Kidney tubule cell (primary cell): ENCODE measurements at regions not wholly inside any gene's neighbourhood (a gene's known extent, or its start where the extent isn't known, plus 50 kb on each side); places are given as distances from the start of the nearest gene placed in this dataset.
"Not testable (repeated sequence)": the region's sequence is repeated elsewhere in the genome, so short reads cannot be mapped to it uniquely, and the experiment has no call there.

ENCODE experiments used
- DNase-seq: peaks from one replicate; pipeline ENCODE4 v3.0.0-alpha.2; 2018; ENCODE audit warnings: low spot score

- DNase-seq, result no peak
Measured at GRCh38 chr13:100811024-100811865, 136.7 kb upstream of the TMTC4 start.

GRCh38 chr13:100810481-100810880, 135.9 kb upstream of the TMTC4 start:
- no peak for DNase-seq

GRCh38 chr13:100809856-100810255, 135.3 kb upstream of the TMTC4 start:
- no peak for DNase-seq

GRCh38 chr13:100809129-100809390, 134.5 kb upstream of the TMTC4 start:
- DNase-seq, result no peak

- DNase-seq, result no peak
Measured at GRCh38 chr13:100808330-100809128, 133.9 kb upstream of the TMTC4 start.

GRCh38 chr13:100803091-100803490, 128.5 kb upstream of the TMTC4 start:
- DNase-seq, result no peak

- DNase-seq, result no peak
Measured at GRCh38 chr13:100800283-100800875, 125.8 kb upstream of the TMTC4 start.

GRCh38 chr13:100798739-100799361, 124.3 kb upstream of the TMTC4 start:
- DNase-seq, result no peak

GRCh38 chr13:100797921-100798320, 123.3 kb upstream of the TMTC4 start:
- DNase-seq, result no peak

- no peak for DNase-seq
Measured at GRCh38 chr13:100796463-100796862, 121.9 kb upstream of the TMTC4 start.

- no peak for DNase-seq
Measured at GRCh38 chr13:100794575-100794974, 120.0 kb upstream of the TMTC4 start.

- DNase-seq, result no peak
Measured at GRCh38 chr13:100790405-100790804, 115.8 kb upstream of the TMTC4 start.

- DNase-seq, result no peak
Measured at GRCh38 chr13:100789968-100790367, 115.4 kb upstream of the TMTC4 start.

- no peak for DNase-seq
Measured at GRCh38 chr13:100789481-100789880, 114.9 kb upstream of the TMTC4 start.

GRCh38 chr13:100789025-100789424, 114.4 kb upstream of the TMTC4 start:
- DNase-seq, result no peak

GRCh38 chr13:100788540-100788939, 113.9 kb upstream of the TMTC4 start:
- DNase-seq, result no peak

- DNase-seq, result no peak
Measured at GRCh38 chr13:100787899-100788298, 113.3 kb upstream of the TMTC4 start.

GRCh38 chr13:100776686-100777085, 102.1 kb upstream of the TMTC4 start:
- DNase-seq, result not testable (repeated sequence)

GRCh38 chr13:100773923-100774663, 99.5 kb upstream of the TMTC4 start:
- DNase-seq, result no peak

GRCh38 chr13:100773429-100773828, 98.8 kb upstream of the TMTC4 start:
- no peak for DNase-seq

GRCh38 chr13:100767192-100767591, 92.6 kb upstream of the TMTC4 start:
- DNase-seq, result no peak

- DNase-seq, result not testable (repeated sequence)
Measured at GRCh38 chr13:100766570-100766969, 92.0 kb upstream of the TMTC4 start.
